ENCODE measurements at regions not wholly inside any gene's neighbourhood (a gene's known extent, or its start where the extent isn't known, plus 50 kb on each side); places are given as distances from the start of the nearest gene placed in this dataset.

DNA sequence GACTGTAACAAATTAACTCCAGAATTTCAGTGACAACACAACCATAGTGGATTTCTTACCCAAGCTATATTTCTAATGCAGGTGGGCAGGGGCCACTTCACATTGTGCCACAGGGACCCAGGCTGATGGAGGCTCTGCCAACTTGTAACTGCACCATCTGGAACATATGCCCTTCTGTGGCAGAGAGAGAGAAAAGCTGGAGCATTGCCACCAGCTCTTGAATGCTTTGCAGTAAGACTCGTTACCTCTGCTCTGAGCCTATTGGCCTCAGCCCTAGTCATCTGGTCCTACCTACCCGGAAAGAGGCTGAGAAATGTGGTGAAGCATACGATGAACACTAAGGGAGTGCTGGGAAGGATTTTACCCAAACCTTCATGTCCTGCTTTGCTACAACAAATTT lies 587.1 kb downstream of the ZNF385D start:
- no peak overlapping the region for H3K27ac ChIP-seq
- no peak for TF ChIP-seq Cebpa-rat (IDR thresholded peaks at IDR 0.05)

DNA sequence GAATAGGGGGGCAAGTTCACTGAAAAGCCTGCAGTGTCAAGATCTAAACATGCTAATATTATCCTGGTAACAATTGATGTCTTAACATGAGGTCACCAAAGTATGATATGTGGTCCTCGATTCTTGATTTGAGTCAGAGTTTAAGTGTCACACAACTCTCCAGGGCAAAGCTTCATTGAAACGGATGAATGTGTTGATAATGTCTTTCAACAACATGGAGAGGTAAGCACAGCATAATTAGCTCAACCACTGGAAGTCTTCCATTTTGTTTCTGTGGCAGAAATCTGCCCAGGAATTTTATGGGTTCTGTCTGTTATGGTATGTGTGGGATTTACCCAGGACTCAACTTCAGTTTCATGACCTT lies 591.5 kb downstream of the ZNF385D start:
- no peak for TF ChIP-seq Cebpa-rat (IDR thresholded peaks at IDR 0.05)
- H3K27me3 ChIP-seq = no peaks in the 10 kb centered on the region
- no peaks in the 10 kb centered on the region for H4K20me1 ChIP-seq
- no peak overlapping the region; a peak in 1 of 22 replicates for H3K9ac ChIP-seq
- H3K4me1 ChIP-seq = peaks cover 0 to 24% (median 8%) of the 10 kb centered on the region in 10 experiments; a peak in 14 of 20 replicates
- no peak overlapping the region for H3K4me3 ChIP-seq
- no peaks in the 10 kb centered on the region for H3K36me3 ChIP-seq
- peak overlapping the region in 3 of 11 experiments; percentile 25 to 67 (median 56); a peak in 4 of 22 replicates for H3K27ac ChIP-seq
- peaks cover 0 to 5% (median 0%) of the 10 kb centered on the region in 11 experiments; a peak in 2 of 22 replicates for H3K9me3 ChIP-seq (replicated peaks in 1 of 11)
- peak overlapping the region in 7 of 11 experiments; percentile 0 to 73 (median 58); a peak in 8 of 22 replicates for H3K4me2 ChIP-seq

More for the DNA sequence above, 587.1 kb downstream of the ZNF385D start:
- H3K4me2 ChIP-seq = no peak overlapping the region
- H3K4me1 ChIP-seq = peaks cover 0 to 13% (median 4%) of the 10 kb centered on the region in 10 experiments; a peak in 11 of 20 replicates
- H4K20me1 ChIP-seq = no peaks in the 10 kb centered on the region
- no peaks in the 10 kb centered on the region for H3K9me3 ChIP-seq (replicated peaks in 1 of 11)
- H3K36me3 ChIP-seq = no peaks in the 10 kb centered on the region
- no peak overlapping the region for H3K4me3 ChIP-seq
- H3K9ac ChIP-seq = no peak overlapping the region
- H3K27me3 ChIP-seq = no peaks in the 10 kb centered on the region

DNA sequence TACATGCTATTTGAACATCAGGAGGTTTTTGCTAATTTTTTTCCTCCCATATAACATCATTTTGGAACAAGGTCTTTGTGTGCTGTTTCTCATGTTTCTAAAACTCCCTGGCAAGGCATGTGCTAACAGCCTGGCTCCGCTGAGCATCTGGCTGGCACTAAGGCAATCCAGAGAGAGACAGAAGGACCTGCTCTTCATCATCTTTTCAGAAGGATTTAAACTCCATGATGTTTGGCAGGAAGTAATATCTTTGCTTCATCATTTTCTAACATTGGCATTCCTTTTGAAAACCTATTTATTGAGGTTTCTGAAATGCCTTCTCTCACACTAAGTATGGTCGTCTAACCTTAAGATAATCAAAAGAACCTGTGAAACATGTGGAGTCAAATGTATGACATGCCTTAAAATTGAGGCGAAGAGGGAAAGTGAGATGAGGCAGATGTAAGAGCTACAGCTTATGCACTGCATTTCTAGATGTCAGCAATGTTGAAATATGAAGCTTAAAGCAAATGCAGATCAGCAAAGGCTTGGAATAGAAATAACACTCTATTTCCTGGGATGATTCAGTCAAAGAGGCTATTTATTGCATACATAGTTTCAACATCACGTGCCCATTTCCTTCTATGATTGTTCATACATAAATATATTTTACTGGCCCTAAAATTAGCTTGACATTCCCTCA lies 592.0 kb downstream of the ZNF385D start:
- H3K9ac ChIP-seq = peak overlapping the region in 1 of 11 experiments; percentile 31; a peak in 1 of 22 replicates
- H3K9me3 ChIP-seq (replicated peaks in 1 of 11) = peaks cover 0 to 5% (median 0%) of the 10 kb centered on the region in 11 experiments; a peak in 2 of 22 replicates
- H3K36me3 ChIP-seq = no peaks in the 10 kb centered on the region
- H3K4me1 ChIP-seq = peaks cover 0 to 24% (median 8%) of the 10 kb centered on the region in 10 experiments; a peak in 14 of 20 replicates
- no peaks in the 10 kb centered on the region for H3K27me3 ChIP-seq
- H3K4me2 ChIP-seq = peak overlapping the region in 7 of 11 experiments; percentile 0 to 73 (median 58); a peak in 9 of 22 replicates
- peak overlapping the region in 2 of 11 experiments; percentile 64 to 67; a peak in 4 of 22 replicates for H3K27ac ChIP-seq
- H3K4me3 ChIP-seq = no peak overlapping the region
- H4K20me1 ChIP-seq = no peaks in the 10 kb centered on the region
- TF ChIP-seq Cebpa-rat (IDR thresholded peaks at IDR 0.05) = no peak

DNA sequence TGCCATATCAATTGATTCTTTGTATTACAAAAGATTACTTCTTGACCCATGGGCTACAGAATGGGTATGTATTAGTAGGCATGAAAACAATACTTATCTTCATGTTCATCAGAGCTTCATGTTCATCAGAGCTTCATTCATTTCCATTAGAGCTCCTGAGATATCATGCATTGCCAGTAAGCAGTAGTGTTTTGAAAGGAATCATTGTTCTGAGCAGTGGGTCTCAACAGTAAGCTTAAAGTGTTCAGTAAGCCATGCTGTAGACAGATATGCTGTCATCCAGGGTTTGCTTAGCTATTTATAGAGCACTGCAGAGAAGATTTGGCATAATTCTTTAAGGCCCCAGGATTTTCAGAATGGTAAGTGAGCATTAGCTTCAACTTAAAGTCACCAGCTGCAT lies 596.1 kb downstream of the ZNF385D start:
- Histone ChIP-seq H3K9ac (no peak overlapping the region), H3K36me3 (no peaks in the 10 kb centered on the region), H3K27ac (no peak overlapping the region), H3K4me3 (no peak overlapping the region), H3K4me2 (no peak overlapping the region), H4K20me1 (no peaks in the 10 kb centered on the region), H3K27me3 (no peaks in the 10 kb centered on the region), H3K9me3 (replicated peaks in 1 of 11) (peaks cover 0 to 5% (median 0%) of the 10 kb centered on the region in 11 experiments; a peak in 2 of 22 replicates), H3K4me1 (peaks cover 0 to 21% (median 8%) of the 10 kb centered on the region in 10 experiments; a peak in 14 of 20 replicates)
- no peak for TF ChIP-seq Cebpa-rat (IDR thresholded peaks at IDR 0.05)

DNA sequence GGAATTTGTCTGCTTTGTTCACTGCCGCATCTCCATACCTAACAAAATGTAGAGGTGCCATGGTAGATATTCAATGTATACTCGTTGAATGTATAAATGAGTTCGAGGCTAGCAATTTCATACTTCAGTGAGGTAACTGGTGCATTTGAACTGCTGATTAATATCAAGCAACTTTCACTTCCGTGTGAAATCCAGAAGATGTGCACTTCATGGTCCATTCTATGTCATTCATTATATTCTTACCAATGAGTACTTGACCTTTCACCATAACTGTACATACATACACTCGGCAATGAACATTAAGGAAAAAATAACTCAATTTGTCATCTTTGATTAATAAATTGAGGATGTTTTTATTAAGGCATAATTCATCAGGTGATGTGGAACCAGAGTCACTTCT lies 598.5 kb downstream of the ZNF385D start:
- H3K9ac ChIP-seq = no peak overlapping the region

DNA sequence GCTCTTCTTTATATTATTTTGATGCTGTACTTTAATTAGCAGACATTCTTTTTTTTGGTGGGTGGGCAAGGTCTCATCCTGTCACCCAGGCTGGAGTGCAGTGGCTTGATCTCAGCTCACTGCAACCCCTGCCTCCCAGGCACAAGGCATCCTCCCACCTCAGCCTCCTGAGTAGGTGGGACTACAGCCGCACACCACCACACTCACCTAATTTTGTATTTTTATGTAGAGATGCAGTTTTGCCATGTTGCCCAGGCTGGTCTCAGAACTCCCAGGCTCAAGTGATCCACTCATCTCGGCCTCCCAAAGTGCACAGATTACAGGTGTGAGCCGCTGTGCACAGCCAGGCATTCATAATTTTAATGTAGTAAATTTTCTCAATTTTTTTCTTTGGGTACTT lies 608.1 kb downstream of the ZNF385D start:
- Histone ChIP-seq H3K27ac (no peak overlapping the region), H3K27me3 (no peaks in the 10 kb centered on the region), H4K20me1 (no peaks in the 10 kb centered on the region), H3K4me1 (no peaks in the 10 kb centered on the region), H3K9ac (no peak overlapping the region), H3K4me3 (no peak overlapping the region), H3K4me2 (no peak overlapping the region), H3K36me3 (no peaks in the 10 kb centered on the region), H3K9me3 (replicated peaks in 1 of 11) (peaks cover 0 to 6% (median 0%) of the 10 kb centered on the region in 11 experiments; a peak in 3 of 22 replicates)
- TF ChIP-seq Cebpa-rat (IDR thresholded peaks at IDR 0.05) = no peak

More for the DNA sequence above, 598.5 kb downstream of the ZNF385D start:
- no peak overlapping the region for H3K4me3 ChIP-seq
- no peaks in the 10 kb centered on the region for H3K36me3 ChIP-seq
- H3K27ac ChIP-seq = no peak overlapping the region
- no peak overlapping the region for H3K4me2 ChIP-seq
- peaks cover 0 to 10% (median 0%) of the 10 kb centered on the region in 10 experiments; a peak in 4 of 20 replicates for H3K4me1 ChIP-seq
- no peak for TF ChIP-seq Cebpa-rat (IDR thresholded peaks at IDR 0.05)
- H3K9me3 ChIP-seq (replicated peaks in 1 of 11) = peaks cover 0 to 5% (median 0%) of the 10 kb centered on the region in 11 experiments; a peak in 2 of 22 replicates
- no peaks in the 10 kb centered on the region for H4K20me1 ChIP-seq
- H3K27me3 ChIP-seq = no peaks in the 10 kb centered on the region

DNA sequence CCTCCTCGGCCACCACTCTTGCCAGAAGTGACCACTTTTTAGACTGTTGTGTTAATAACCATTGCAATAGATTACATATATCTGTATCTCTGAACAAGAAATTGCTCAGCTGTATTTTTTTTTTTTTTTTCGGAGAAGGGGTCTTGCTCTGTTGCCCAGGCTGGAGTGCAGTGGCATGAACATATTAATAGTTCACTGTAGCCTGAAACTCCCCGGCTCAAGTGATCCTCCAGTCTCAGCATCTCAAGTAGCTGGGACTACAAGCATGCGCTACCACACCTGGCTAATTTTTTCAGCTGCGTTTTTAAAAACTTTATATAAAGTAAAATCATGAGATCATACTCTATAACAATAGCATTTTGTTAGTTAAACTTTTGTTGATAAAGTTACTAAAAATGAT lies 609.0 kb downstream of the ZNF385D start:
- H3K27me3 ChIP-seq = no peaks in the 10 kb centered on the region
- no peak overlapping the region for H3K9ac ChIP-seq
- no peak for TF ChIP-seq Cebpa-rat (IDR thresholded peaks at IDR 0.05)
- H4K20me1 ChIP-seq = no peaks in the 10 kb centered on the region
- H3K36me3 ChIP-seq = no peaks in the 10 kb centered on the region
- H3K9me3 ChIP-seq (replicated peaks in 1 of 11) = peaks cover 0 to 6% (median 0%) of the 10 kb centered on the region in 11 experiments; a peak in 3 of 22 replicates
- H3K4me2 ChIP-seq = no peak overlapping the region
- H3K4me1 ChIP-seq = no peaks in the 10 kb centered on the region
- H3K4me3 ChIP-seq = no peak overlapping the region
- H3K27ac ChIP-seq = no peak overlapping the region

DNA sequence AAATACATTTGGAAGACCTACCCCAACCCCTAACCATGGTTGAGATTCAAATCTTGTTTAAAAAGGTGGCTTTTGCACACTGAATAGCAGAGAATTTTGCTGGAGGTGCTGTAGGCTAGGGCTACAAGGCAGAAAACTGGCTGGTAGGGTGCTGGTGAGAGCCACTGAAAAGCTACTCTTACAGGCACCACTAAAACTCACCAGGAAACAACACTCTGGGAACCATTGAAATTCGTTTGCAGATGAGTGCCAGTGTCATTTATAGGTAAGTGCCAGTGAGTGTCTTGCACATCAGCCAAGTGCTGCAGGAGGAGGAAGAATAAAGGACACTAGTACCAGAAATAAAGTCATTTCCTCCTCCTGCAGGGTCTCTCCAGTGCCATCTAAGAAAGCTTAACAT lies 610.2 kb downstream of the ZNF385D start:
- H3K9me3 ChIP-seq (replicated peaks in 1 of 11) = peaks cover 0 to 6% (median 0%) of the 10 kb centered on the region in 11 experiments; a peak in 3 of 22 replicates
- no peak overlapping the region for H3K9ac ChIP-seq
- no peaks in the 10 kb centered on the region for H3K27me3 ChIP-seq
- no peak overlapping the region for H3K27ac ChIP-seq
- no peak for TF ChIP-seq Cebpa-rat (IDR thresholded peaks at IDR 0.05)
- no peaks in the 10 kb centered on the region for H4K20me1 ChIP-seq
- H3K4me2 ChIP-seq = no peak overlapping the region
- no peaks in the 10 kb centered on the region for H3K36me3 ChIP-seq
- H3K4me3 ChIP-seq = no peak overlapping the region
- H3K4me1 ChIP-seq = no peaks in the 10 kb centered on the region

DNA sequence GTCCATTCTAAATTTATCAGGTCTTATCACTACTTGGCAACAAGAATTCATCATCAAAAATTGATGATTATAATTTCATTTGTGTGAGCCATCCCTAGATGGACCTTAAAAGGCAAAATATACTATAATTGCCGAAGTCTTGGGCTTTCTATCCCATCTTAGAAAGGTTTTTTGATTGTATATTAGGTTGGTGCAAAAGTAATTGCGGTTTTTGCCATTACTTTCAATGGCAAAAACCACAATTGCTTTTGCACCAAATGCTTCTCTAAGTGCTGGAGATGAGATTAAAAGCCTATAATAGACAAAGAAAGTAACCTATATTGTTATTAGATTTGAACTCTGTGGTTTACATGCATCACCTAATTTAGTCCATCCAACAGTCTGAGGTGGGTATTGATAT lies 612.9 kb downstream of the ZNF385D start:
- no peak for TF ChIP-seq Cebpa-rat (IDR thresholded peaks at IDR 0.05)
- H3K27me3 ChIP-seq = no peaks in the 10 kb centered on the region
- H3K36me3 ChIP-seq = no peaks in the 10 kb centered on the region
- H4K20me1 ChIP-seq = no peaks in the 10 kb centered on the region
- H3K4me3 ChIP-seq = no peak overlapping the region
- H3K27ac ChIP-seq = no peak overlapping the region
- no peak overlapping the region for H3K4me2 ChIP-seq
- H3K4me1 ChIP-seq = no peaks in the 10 kb centered on the region
- no peak overlapping the region for H3K9ac ChIP-seq
- H3K9me3 ChIP-seq (replicated peaks in 1 of 11) = no peaks in the 10 kb centered on the region

Measured in BLaER1 treated with 17β-estradiol and CSF1 and Interleukin-3, amounts not matched to agents 10 nM and 100 nM (cell line).